ENCODE measurements at regions not wholly inside any gene's neighbourhood (a gene's known extent, or its start where the extent isn't known, plus 50 kb on each side); places are given as distances from the start of the nearest gene placed in this dataset.

DNA sequence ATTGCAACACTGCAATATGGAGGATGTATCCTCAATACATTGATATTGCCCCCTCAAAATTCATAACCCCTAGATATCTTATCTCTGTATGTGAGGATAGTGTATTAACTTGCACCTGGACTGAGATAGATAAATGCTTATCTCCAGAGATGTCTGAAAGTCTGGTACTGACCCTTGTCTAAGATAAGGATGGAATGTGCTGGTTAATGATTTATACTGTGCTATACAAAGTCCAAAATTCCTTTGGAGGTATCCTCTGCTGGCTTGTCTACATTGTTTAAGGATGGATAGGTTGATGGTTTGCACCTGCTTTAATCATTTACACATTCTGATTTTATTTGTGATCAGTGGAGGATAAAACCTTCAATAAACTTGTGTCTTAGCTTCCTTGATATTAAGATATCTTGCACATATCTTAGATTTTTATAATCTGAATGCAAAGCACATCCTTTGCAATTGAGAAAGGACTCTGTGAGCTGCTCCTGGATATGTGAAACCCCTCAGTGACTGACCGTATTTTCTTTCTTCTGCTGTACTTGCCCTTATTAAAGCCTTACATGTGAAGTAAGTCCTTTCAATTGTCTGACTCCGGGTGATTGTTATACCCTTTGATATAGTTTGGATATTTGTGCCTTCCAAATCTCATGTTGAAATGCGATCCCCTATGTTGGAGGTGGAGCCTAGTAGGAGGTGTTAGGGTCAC, 430.3 kb upstream of the MAOA start:
- no peak overlapping the region for H2BK15ac ChIP-seq (ENCODE audit: low read length)
- FAIRE-seq: no peak

More for the DNA sequence above, 430.3 kb upstream of the MAOA start:
- WGBS, 2 experiments (ENCODE audit: extremely low coverage in 1 of 2, insufficient coverage in 1 of 2, insufficient read length in 1 of 2, insufficient replicate concordance in 2 of 2, low coverage in 1 of 2, low lambda C conversion rate in 2 of 2, missing lambda C conversion rate in 1 of 2): 91% methylated on average over 3 of the region's 3 CpGs; no CpG with 5 or more reads in 1 of the 2 experiments
- H3K14ac ChIP-seq (ENCODE audit: insufficient read length): no peak overlapping the region
- no peak overlapping the region for H3K27ac ChIP-seq (ENCODE audit: low read depth, low read length)
- no peaks in the 10 kb centered on the region for H3K79me1 ChIP-seq (ENCODE audit: low read depth, low read length)
- H3K27me3 ChIP-seq (replicated peaks in 1 of 4; ENCODE audit: control insufficient read depth in 3 of 4, extremely low read depth in 1 of 4, insufficient read depth in 3 of 4, low read length in 3 of 4): no peaks in the 10 kb centered on the region
- no peak overlapping the region for H2AK5ac ChIP-seq (ENCODE audit: low read depth, low read length)
- H2BK5ac ChIP-seq (ENCODE audit: low read depth, low read length): no peak overlapping the region
- no peak overlapping the region for H3K23ac ChIP-seq (ENCODE audit: insufficient read length)
- H3K4me2 ChIP-seq (ENCODE audit: insufficient read depth in 1 of 2, low read depth in 2 of 2, low read length in 2 of 2): no peak overlapping the region
- H2BK12ac ChIP-seq (ENCODE audit: low read depth, low read length): no peak overlapping the region
- no peak overlapping the region for H4K8ac ChIP-seq (ENCODE audit: extremely low read depth, insufficient read depth, low read length)
- no peak overlapping the region for H4K5ac ChIP-seq (ENCODE audit: insufficient read length, low read depth, low read length)
- H3K23me2 ChIP-seq (ENCODE audit: low read depth, low read length): no peaks in the 10 kb centered on the region
- no peak for DNase-seq (ENCODE audit: low read depth in 1 of 2, low spot score in 2 of 2)
- no peak overlapping the region for H2BK20ac ChIP-seq (ENCODE audit: low read length)
- no peak for TF ChIP-seq BRCA1 (IDR thresholded peaks at IDR 0.05; ENCODE audit: low read depth, low read length)
- no peak for TF ChIP-seq TAF7 (optimal IDR thresholded peaks at IDR 0.05; ENCODE audit: borderline replicate concordance, low read depth, low read length)
- no peak for TF ChIP-seq RFX5 (IDR thresholded peaks at IDR 0.05; ENCODE audit: borderline replicate concordance, low read depth, low read length)
- no peak for TF ChIP-seq KDM5A (IDR thresholded peaks at IDR 0.05; ENCODE audit: low read length)
- no peak for TF ChIP-seq YY1 (IDR thresholded peaks at IDR 0.05; ENCODE audit: low read depth, low read length)
- TF ChIP-seq ASH2L (IDR thresholded peaks at IDR 0.05; ENCODE audit: low read length): no peak
- TF ChIP-seq POLR2AphosphoS5 (IDR thresholded peaks at IDR 0.05; ENCODE audit: low read depth, low read length): no peak
- no peak for TF ChIP-seq JUND (IDR thresholded peaks at IDR 0.05; ENCODE audit: low read length)
- TF ChIP-seq SIX5 (IDR thresholded peaks at IDR 0.05; ENCODE audit: low read depth, low read length): no peak
- no peak for TF ChIP-seq RBBP5 (IDR thresholded peaks at IDR 0.05; ENCODE audit: borderline replicate concordance, low read depth, low read length)
- TF ChIP-seq, protein P1, sequence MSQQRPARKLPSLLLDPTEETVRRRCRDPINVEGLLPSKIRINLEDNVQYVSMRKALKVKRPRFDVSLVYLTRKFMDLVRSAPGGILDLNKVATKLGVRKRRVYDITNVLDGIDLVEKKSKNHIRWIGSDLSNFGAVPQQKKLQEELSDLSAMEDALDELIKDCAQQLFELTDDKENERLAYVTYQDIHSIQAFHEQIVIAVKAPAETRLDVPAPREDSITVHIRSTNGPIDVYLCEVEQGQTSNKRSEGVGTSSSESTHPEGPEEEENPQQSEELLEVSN (IDR thresholded peaks at IDR 0.05): no peak
- TF ChIP-seq SP1 (IDR thresholded peaks at IDR 0.05; ENCODE audit: low read depth, low read length): no peak
- H3K9ac ChIP-seq (replicated peaks in 1 of 4; ENCODE audit: extremely low read depth in 1 of 4, low read depth in 3 of 4, low read length in 3 of 4): no peak overlapping the region
- H4K20me1 ChIP-seq (replicated peaks in 1 of 2; ENCODE audit: control insufficient read depth in 1 of 2, insufficient read depth in 2 of 2, low read length in 2 of 2): no peaks in the 10 kb centered on the region
- H3K4me1 ChIP-seq (replicated peaks in 1 of 4; ENCODE audit: control insufficient read depth in 3 of 4, insufficient read depth in 4 of 4, low read length in 3 of 4): no peaks in the 10 kb centered on the region
- no peak overlapping the region for H2AFZ ChIP-seq (ENCODE audit: low read length)
- no peak overlapping the region for H3K4me3 ChIP-seq (ENCODE audit: extremely low read depth in 1 of 4, insufficient read depth in 2 of 4, low read depth in 3 of 4, low read length in 4 of 4)
- CTCF ChIA-PET (ENCODE audit: partially characterized antibody): no interaction called here
- no peak overlapping the region for H3K4ac ChIP-seq (replicated peaks; ENCODE audit: insufficient read length, low read depth, low read length)
- H3K18ac ChIP-seq (ENCODE audit: extremely low read depth, low read length): no peak overlapping the region
- H2BK120ac ChIP-seq (replicated peaks; ENCODE audit: low read depth, low read length): no peak overlapping the region
- H3K56ac ChIP-seq (replicated peaks; ENCODE audit: insufficient read length, low read depth, low read length): no peak overlapping the region
- H3K36me3 ChIP-seq (ENCODE audit: control insufficient read depth in 2 of 4, insufficient read depth in 4 of 4, low read length in 3 of 4): no peaks in the 10 kb centered on the region
- no peak overlapping the region for H4K91ac ChIP-seq (replicated peaks; ENCODE audit: insufficient read length, low read length)
- POLR2A ChIA-PET (ENCODE audit: partially characterized antibody): no interaction called here
- H3K9me3 ChIP-seq (ENCODE audit: insufficient read depth in 2 of 2, low read depth in 1 of 2, low read length in 1 of 2): no peaks in the 10 kb centered on the region
- no peaks in the 10 kb centered on the region for H3K79me2 ChIP-seq (ENCODE audit: control insufficient read depth in 1 of 2, insufficient read depth in 2 of 2, low read length in 2 of 2)
